ENCODE measurements at regions not wholly inside any gene's neighbourhood (a gene's known extent, or its start where the extent isn't known, plus 50 kb on each side); places are given as distances from the start of the nearest gene placed in this dataset.

- no peak for TF ChIP-seq EGR1 (IDR thresholded peaks at IDR 0.05)
- no peak for TF ChIP-seq TAF1 (IDR thresholded peaks at IDR 0.05; ENCODE audit: low read depth)
- no peak for TF ChIP-seq EP300 (IDR thresholded peaks at IDR 0.05; ENCODE audit: borderline replicate concordance)
- TF ChIP-seq MAX (IDR thresholded peaks at IDR 0.05): no peak
These were observed 156.5 kb downstream of the TFAP2A start for GRCh38 chr6:10258341-10258740.

Measured in Ishikawa (cell line).